Liver (tissue), 3 donors: ENCODE measurements at regions not wholly inside any gene's neighbourhood (a gene's known extent, or its start where the extent isn't known, plus 50 kb on each side); places are given as distances from the start of the nearest gene placed in this dataset.

Source experiments
- EGR1 ChIP-seq, 2 donors: IDR thresholded peaks; 2 replicates each; pipeline ENCODE4 v1.6.1; 2016 to 2018; ENCODE audit warnings: antibody characterized with exemption in 2 of 2, low read depth in 2 of 2
- FOXA2 ChIP-seq: IDR thresholded peaks from 2 replicates; pipeline ENCODE4 v1.6.1; 2016; ENCODE audit warnings: antibody characterized with exemption
- JUND ChIP-seq, 2 donors: IDR thresholded peaks; 2 replicates each; pipeline ENCODE4 v1.6.1; 2016; ENCODE audit warnings: antibody characterized with exemption in 2 of 2
- RAD21 ChIP-seq, 2 donors: IDR thresholded peaks; 2 replicates each; pipeline ENCODE4 v1.6.1; 2016; ENCODE audit warnings: antibody characterized with exemption in 2 of 2, mild to moderate bottlenecking in 2 of 2
- RXRA ChIP-seq, 2 donors: IDR thresholded peaks; 2 replicates each; pipeline ENCODE4 v1.6.1; 2017 to 2018; ENCODE audit warnings: antibody characterized with exemption in 2 of 2, mild to moderate bottlenecking in 1 of 2
- SP1 ChIP-seq: IDR thresholded peaks from 2 replicates; pipeline ENCODE4 v1.6.1; 2018; ENCODE audit warnings: antibody characterized with exemption, mild to moderate bottlenecking
- TF ChIP-seq, protein P1 (sequence below): fragments of 150-350 bp; IDR thresholded peaks from 2 replicates; pipeline ENCODE4 v1.5.1; 2017; ENCODE audit warnings: improper control_type of control experiment, low read depth, low read length; ENCODE audit not compliant: missing input control
- TF ChIP-seq, protein P2 (sequence below): IDR thresholded peaks from 2 replicates; pipeline ENCODE4 v1.6.1; 2016; ENCODE audit warnings: antibody characterized with exemption
- TF ChIP-seq, protein P3 (sequence below): IDR thresholded peaks from 2 replicates; pipeline ENCODE4 v1.6.1; 2016; ENCODE audit warnings: antibody characterized with exemption
- donor health status: healthy.
- donor health status: healthy.

DNA sequence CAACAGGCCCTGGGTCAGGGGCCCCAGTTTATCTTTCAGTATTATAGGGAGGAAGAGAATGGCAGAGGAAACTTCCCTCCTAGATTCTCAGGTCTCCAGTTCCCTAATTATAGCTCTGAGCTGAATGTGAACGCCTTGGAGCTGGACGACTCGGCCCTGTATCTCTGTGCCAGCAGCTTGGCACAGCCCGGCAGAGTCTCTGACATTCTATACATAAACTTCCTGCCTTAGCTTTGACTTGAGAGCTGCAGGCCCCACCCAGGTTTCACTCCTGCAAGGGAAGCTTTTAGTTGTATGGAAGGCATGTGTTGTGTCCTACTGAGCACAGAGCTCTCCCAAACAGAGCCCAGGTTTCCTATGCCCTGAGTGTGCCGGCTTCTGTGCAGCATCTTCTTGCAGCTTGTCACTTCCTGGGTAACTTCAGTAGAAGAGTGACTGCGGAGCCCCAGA is 205.6 kb upstream of the PRSS58 start:
- no peak for TF ChIP-seq RXRA (IDR thresholded peaks at IDR 0.05)
- TF ChIP-seq, protein P1, sequence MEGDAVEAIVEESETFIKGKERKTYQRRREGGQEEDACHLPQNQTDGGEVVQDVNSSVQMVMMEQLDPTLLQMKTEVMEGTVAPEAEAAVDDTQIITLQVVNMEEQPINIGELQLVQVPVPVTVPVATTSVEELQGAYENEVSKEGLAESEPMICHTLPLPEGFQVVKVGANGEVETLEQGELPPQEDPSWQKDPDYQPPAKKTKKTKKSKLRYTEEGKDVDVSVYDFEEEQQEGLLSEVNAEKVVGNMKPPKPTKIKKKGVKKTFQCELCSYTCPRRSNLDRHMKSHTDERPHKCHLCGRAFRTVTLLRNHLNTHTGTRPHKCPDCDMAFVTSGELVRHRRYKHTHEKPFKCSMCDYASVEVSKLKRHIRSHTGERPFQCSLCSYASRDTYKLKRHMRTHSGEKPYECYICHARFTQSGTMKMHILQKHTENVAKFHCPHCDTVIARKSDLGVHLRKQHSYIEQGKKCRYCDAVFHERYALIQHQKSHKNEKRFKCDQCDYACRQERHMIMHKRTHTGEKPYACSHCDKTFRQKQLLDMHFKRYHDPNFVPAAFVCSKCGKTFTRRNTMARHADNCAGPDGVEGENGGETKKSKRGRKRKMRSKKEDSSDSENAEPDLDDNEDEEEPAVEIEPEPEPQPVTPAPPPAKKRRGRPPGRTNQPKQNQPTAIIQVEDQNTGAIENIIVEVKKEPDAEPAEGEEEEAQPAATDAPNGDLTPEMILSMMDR: no peak
- no peak for TF ChIP-seq RAD21 (IDR thresholded peaks at IDR 0.05)
- no peak for TF ChIP-seq SP1
- no peak for TF ChIP-seq FOXA2
- TF ChIP-seq, protein P2, sequence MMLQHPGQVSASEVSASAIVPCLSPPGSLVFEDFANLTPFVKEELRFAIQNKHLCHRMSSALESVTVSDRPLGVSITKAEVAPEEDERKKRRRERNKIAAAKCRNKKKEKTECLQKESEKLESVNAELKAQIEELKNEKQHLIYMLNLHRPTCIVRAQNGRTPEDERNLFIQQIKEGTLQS: no peak
- TF ChIP-seq, protein P3, sequence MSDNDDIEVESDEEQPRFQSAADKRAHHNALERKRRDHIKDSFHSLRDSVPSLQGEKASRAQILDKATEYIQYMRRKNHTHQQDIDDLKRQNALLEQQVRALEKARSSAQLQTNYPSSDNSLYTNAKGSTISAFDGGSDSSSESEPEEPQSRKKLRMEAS: no peak
- TF ChIP-seq JUND (IDR thresholded peaks at IDR 0.05): no peak
- no peak for TF ChIP-seq EGR1 (IDR thresholded peaks at IDR 0.05; ENCODE audit: low read depth in 2 of 2)
